Endothelial cell of hepatic sinusoid (primary cell): ENCODE measurements at regions not wholly inside any gene's neighbourhood (a gene's known extent, or its start where the extent isn't known, plus 50 kb on each side); places are given as distances from the start of the nearest gene placed in this dataset.
"Not testable (repeated sequence)": the region's sequence is repeated elsewhere in the genome, so short reads cannot be mapped to it uniquely, and the experiment has no call there.

Experiments used
- in situ Hi-C: cut with HindIII; loops from 2 replicates; pipeline ENCODE4 v1.10.0; 2017; ENCODE audit warnings: low sequenced_read_pairs

- in situ Hi-C loops: loop anchor here (5.0 kb wide), 1 partner anchor 49 kb away; no protein-coding TSS in a partner anchor
Observed at GRCh38 chr2:17148407-17149145, 369.7 kb downstream of the RAD51AP2 start.

GRCh38 chr2:17146358-17146757 is 371.9 kb downstream of the RAD51AP2 start:
- in situ Hi-C loops: loop anchor here (5.0 kb wide), 1 partner anchor 51 kb away; no protein-coding TSS in a partner anchor

GRCh38 chr2:17136877-17137276 is 381.4 kb downstream of the RAD51AP2 start:
- in situ Hi-C loops: no loop called here

- in situ Hi-C loops: no loop called here
Observed at GRCh38 chr2:17136231-17136630, 382.0 kb downstream of the RAD51AP2 start.

GRCh38 chr2:17135619-17136018 is 382.6 kb downstream of the RAD51AP2 start:
- in situ Hi-C loops: no loop called here

GRCh38 chr2:17133052-17133671 is 385.1 kb downstream of the RAD51AP2 start:
- in situ Hi-C loops: no loop called here

GRCh38 chr2:17130627-17131026 is 387.6 kb downstream of the RAD51AP2 start:
- in situ Hi-C loops: not testable (repeated sequence)

- in situ Hi-C loops: no loop called here
Observed at GRCh38 chr2:17125989-17126620, 392.1 kb downstream of the RAD51AP2 start.

GRCh38 chr2:17124575-17125318 is 393.5 kb downstream of the RAD51AP2 start:
- in situ Hi-C loops: no loop called here

GRCh38 chr2:17122887-17123501 is 395.2 kb downstream of the RAD51AP2 start:
- in situ Hi-C loops: no loop called here

- in situ Hi-C loops: no loop called here
Observed at GRCh38 chr2:17115466-17115865, 402.8 kb downstream of the RAD51AP2 start.

GRCh38 chr2:17115042-17115441 is 403.2 kb downstream of the RAD51AP2 start:
- in situ Hi-C loops: no loop called here

GRCh38 chr2:17107871-17108270 is 410.4 kb downstream of the RAD51AP2 start:
- in situ Hi-C loops: no loop called here

GRCh38 chr2:17107151-17107550 is 411.1 kb downstream of the RAD51AP2 start:
- in situ Hi-C loops: no loop called here

- in situ Hi-C loops: no loop called here
Observed at GRCh38 chr2:17106418-17106817, 411.8 kb downstream of the RAD51AP2 start.

GRCh38 chr2:17104454-17104853 is 413.8 kb downstream of the RAD51AP2 start:
- in situ Hi-C loops: no loop called here

GRCh38 chr2:17101596-17101995 is 416.6 kb downstream of the RAD51AP2 start:
- in situ Hi-C loops: no loop called here

- in situ Hi-C loops: no loop called here
Observed at GRCh38 chr2:17101091-17101490, 417.1 kb downstream of the RAD51AP2 start.

- in situ Hi-C loops: no loop called here
Observed at GRCh38 chr2:17095340-17095739, 422.9 kb downstream of the RAD51AP2 start.

GRCh38 chr2:17093712-17094111 is 424.5 kb downstream of the RAD51AP2 start:
- in situ Hi-C loops: no loop called here

- in situ Hi-C loops: no loop called here
Observed at GRCh38 chr2:17086990-17087389, 421.4 kb upstream of the CYRIA start.
